GM19238 (cell line): ENCODE measurements at regions not wholly inside any gene's neighbourhood (a gene's known extent, or its start where the extent isn't known, plus 50 kb on each side); places are given as distances from the start of the nearest gene placed in this dataset.

Experiments used
- DNase-seq: peaks from one replicate; pipeline ENCODE4 v3.0.0; 2011; ENCODE audit warnings: low spot score; ENCODE audit not compliant: insufficient read length

- DNase-seq, result no peak
These were observed 156.6 kb upstream of the RGMA start for GRCh38 chr15:93245661-93246042.

GRCh38 chr15:93244696-93245660 is 156.0 kb upstream of the RGMA start:
- no peak for DNase-seq

- DNase-seq, result no peak
These were observed 154.6 kb upstream of the RGMA start for GRCh38 chr15:93243573-93243972.

GRCh38 chr15:93241696-93242585 is 152.9 kb upstream of the RGMA start:
- DNase-seq, result no peak

GRCh38 chr15:93239993-93240392 is 151.0 kb upstream of the RGMA start:
- no peak for DNase-seq

GRCh38 chr15:93239591-93239990 is 150.6 kb upstream of the RGMA start:
- no peak for DNase-seq

GRCh38 chr15:93238641-93239040 is 149.6 kb upstream of the RGMA start:
- DNase-seq, result no peak

- no peak for DNase-seq
These were observed 147.1 kb upstream of the RGMA start for GRCh38 chr15:93235926-93236780.

GRCh38 chr15:93235269-93235668 is 146.3 kb upstream of the RGMA start:
- no peak for DNase-seq

- DNase-seq, result no peak
These were observed 144.7 kb upstream of the RGMA start for GRCh38 chr15:93233710-93234109.

- DNase-seq, result no peak
These were observed 143.8 kb upstream of the RGMA start for GRCh38 chr15:93232845-93233244.

GRCh38 chr15:93231994-93232393 is 143.0 kb upstream of the RGMA start:
- DNase-seq, result no peak

- DNase-seq, result no peak
These were observed 142.4 kb upstream of the RGMA start for GRCh38 chr15:93231261-93231925.

- no peak for DNase-seq
These were observed 139.5 kb upstream of the RGMA start for GRCh38 chr15:93228546-93228945.

GRCh38 chr15:93223803-93224202 is 134.8 kb upstream of the RGMA start:
- no peak for DNase-seq

- DNase-seq, result no peak
These were observed 132.7 kb upstream of the RGMA start for GRCh38 chr15:93221759-93222158.

- no peak for DNase-seq
These were observed 130.9 kb upstream of the RGMA start for GRCh38 chr15:93219859-93220420.

- DNase-seq, result no peak
These were observed 128.3 kb upstream of the RGMA start for GRCh38 chr15:93217343-93217742.

- no peak for DNase-seq
These were observed 125.1 kb upstream of the RGMA start for GRCh38 chr15:93214106-93214505.

GRCh38 chr15:93213281-93213680 is 124.3 kb upstream of the RGMA start:
- DNase-seq, result no peak
